ENCODE measurements at regions not wholly inside any gene's neighbourhood (a gene's known extent, or its start where the extent isn't known, plus 50 kb on each side); places are given as distances from the start of the nearest gene placed in this dataset.

DNA sequence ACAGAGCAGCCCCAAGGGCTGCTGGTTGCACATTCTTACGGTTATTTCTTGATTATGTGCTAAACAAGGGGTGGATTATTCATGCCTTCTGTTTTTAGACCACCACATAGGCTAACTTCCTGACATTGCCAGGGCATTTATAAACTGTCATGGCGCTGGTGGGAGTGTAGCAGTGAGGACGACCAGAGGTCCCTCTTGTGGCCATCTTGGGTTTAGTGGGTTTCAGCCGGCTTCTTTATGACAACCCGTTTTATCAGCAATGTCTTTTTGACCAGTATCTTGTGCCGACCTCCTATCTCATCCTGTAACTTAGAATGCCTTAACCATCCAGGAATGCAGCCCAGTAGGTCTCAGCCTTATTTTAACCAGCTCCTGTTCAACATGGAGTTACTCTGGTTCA lies 212.4 kb upstream of the GRID2 start:
- peak overlapping the region; percentile 40 for H3K18ac ChIP-seq (ENCODE audit: low read length)
- H3K27ac ChIP-seq (ENCODE audit: low read depth, low read length) = no peak overlapping the region
- H4K5ac ChIP-seq (ENCODE audit: low read length) = no peak overlapping the region
- DNase-seq = peak; percentile 87
- no peaks in the 10 kb centered on the region for H3K36me3 ChIP-seq (ENCODE audit: control insufficient read depth, insufficient read depth, low read length)
- no peak overlapping the region for H2AK5ac ChIP-seq (ENCODE audit: low read length)
- H3K4me2 ChIP-seq (ENCODE audit: low read length) = no peak overlapping the region
- H3K27me3 ChIP-seq (ENCODE audit: insufficient read depth, low read length, poor library complexity) = no peaks in the 10 kb centered on the region
- no peak overlapping the region for H3K23ac ChIP-seq (ENCODE audit: low read length)
- H2BK15ac ChIP-seq (replicated peaks; ENCODE audit: low read depth) = no peak overlapping the region
- no peak overlapping the region for H2BK5ac ChIP-seq (ENCODE audit: low read length)
- no CpG with 5 or more reads among the region's 6 CpGs for WGBS (ENCODE audit: extremely low coverage, insufficient coverage, low lambda C conversion rate)
- H3K79me2 ChIP-seq (ENCODE audit: control insufficient read depth, insufficient read depth, low read length) = no peaks in the 10 kb centered on the region
- H4K8ac ChIP-seq (ENCODE audit: low read depth, low read length) = no peak overlapping the region
- no peak overlapping the region for H3K4me3 ChIP-seq (ENCODE audit: low read length)
- no peaks in the 10 kb centered on the region for H3K4me1 ChIP-seq (ENCODE audit: control insufficient read depth, low read depth, low read length)
- H2BK120ac ChIP-seq (ENCODE audit: low read depth, low read length) = no peak overlapping the region
- H3K4ac ChIP-seq (ENCODE audit: low read depth, low read length) = no peak overlapping the region
- no peak overlapping the region for H3K9ac ChIP-seq (ENCODE audit: low read length)
- H3K79me1 ChIP-seq (ENCODE audit: low read length) = no peaks in the 10 kb centered on the region
- H3K56ac ChIP-seq (ENCODE audit: low read length) = no peak overlapping the region

DNA sequence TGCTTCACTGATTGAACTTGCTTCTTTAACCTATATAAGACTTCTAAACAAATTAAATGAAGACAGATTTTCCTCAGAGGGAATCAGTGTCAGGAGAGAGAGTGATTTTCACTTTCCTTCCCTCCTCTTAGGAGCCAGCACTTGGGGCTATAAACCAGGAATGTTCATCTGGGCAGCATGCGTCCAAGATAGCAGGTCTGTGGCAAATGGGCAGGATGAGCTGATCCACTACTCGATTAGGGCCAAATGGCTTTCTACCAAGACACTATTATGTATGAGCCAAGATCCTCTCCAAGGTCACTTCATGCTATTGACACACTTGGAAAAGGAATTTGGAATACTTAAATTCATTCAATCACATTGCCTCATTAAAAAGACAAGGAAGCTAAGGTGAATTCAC lies 203.9 kb upstream of the GRID2 start:
- H3K27ac ChIP-seq (ENCODE audit: low read depth, low read length) = no peak overlapping the region
- H3K27me3 ChIP-seq (ENCODE audit: insufficient read depth, low read length, poor library complexity) = no peaks in the 10 kb centered on the region
- H3K4me2 ChIP-seq (ENCODE audit: low read length) = no peak overlapping the region
- no peak overlapping the region for H3K23ac ChIP-seq (ENCODE audit: low read length)
- no peaks in the 10 kb centered on the region for H3K4me1 ChIP-seq (ENCODE audit: control insufficient read depth, low read depth, low read length)
- no peak overlapping the region for H4K5ac ChIP-seq (ENCODE audit: low read length)
- H3K4me3 ChIP-seq (ENCODE audit: low read length) = no peak overlapping the region
- no peaks in the 10 kb centered on the region for H3K79me1 ChIP-seq (ENCODE audit: low read length)
- H3K18ac ChIP-seq (ENCODE audit: low read length) = no peak overlapping the region
- H2BK5ac ChIP-seq (ENCODE audit: low read length) = no peak overlapping the region
- no peaks in the 10 kb centered on the region for H3K79me2 ChIP-seq (ENCODE audit: control insufficient read depth, insufficient read depth, low read length)
- no CpG with 5 or more reads among the region's 2 CpGs for WGBS (ENCODE audit: extremely low coverage, insufficient coverage, low lambda C conversion rate)
- H2AK5ac ChIP-seq (ENCODE audit: low read length) = no peak overlapping the region
- no peak overlapping the region for H2BK120ac ChIP-seq (ENCODE audit: low read depth, low read length)
- H3K36me3 ChIP-seq (ENCODE audit: control insufficient read depth, insufficient read depth, low read length) = no peaks in the 10 kb centered on the region
- no peak overlapping the region for H3K4ac ChIP-seq (ENCODE audit: low read depth, low read length)
- no peak overlapping the region for H2BK15ac ChIP-seq (replicated peaks; ENCODE audit: low read depth)
- H4K8ac ChIP-seq (ENCODE audit: low read depth, low read length) = no peak overlapping the region
- H3K56ac ChIP-seq (ENCODE audit: low read length) = no peak overlapping the region
- DNase-seq = peak; percentile 81
- no peak overlapping the region for H3K9ac ChIP-seq (ENCODE audit: low read length)

DNA sequence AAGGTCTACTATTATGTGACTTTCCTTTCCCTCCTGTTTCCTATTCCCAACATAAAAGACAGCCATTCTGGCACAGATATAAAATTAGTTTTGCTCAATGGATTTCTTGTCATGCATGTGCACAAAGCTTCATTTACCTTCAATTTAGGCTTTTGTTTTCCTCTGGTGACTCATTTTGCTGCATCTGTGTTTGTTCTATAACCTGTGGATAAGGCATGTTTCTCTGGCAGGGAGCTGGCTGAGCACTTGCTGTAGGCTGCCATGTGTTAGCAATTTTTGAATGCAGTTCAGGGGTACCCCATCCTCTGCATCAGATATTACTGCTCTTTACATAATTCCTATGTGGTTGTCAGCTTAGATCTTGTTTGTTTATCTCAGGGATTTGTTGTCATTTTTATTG lies 202.8 kb upstream of the GRID2 start:
- no peaks in the 10 kb centered on the region for H3K79me2 ChIP-seq (ENCODE audit: control insufficient read depth, insufficient read depth, low read length)
- H2BK15ac ChIP-seq (replicated peaks; ENCODE audit: low read depth) = no peak overlapping the region
- no peak overlapping the region for H3K23ac ChIP-seq (ENCODE audit: low read length)
- DNase-seq = no peak
- no peak overlapping the region for H4K8ac ChIP-seq (ENCODE audit: low read depth, low read length)
- no peaks in the 10 kb centered on the region for H3K36me3 ChIP-seq (ENCODE audit: control insufficient read depth, insufficient read depth, low read length)
- no peak overlapping the region for H2BK120ac ChIP-seq (ENCODE audit: low read depth, low read length)
- H3K27me3 ChIP-seq (ENCODE audit: insufficient read depth, low read length, poor library complexity) = no peaks in the 10 kb centered on the region
- no peak overlapping the region for H3K4ac ChIP-seq (ENCODE audit: low read depth, low read length)
- H3K4me2 ChIP-seq (ENCODE audit: low read length) = no peak overlapping the region
- H2AK5ac ChIP-seq (ENCODE audit: low read length) = no peak overlapping the region
- H2BK5ac ChIP-seq (ENCODE audit: low read length) = no peak overlapping the region
- H3K9ac ChIP-seq (ENCODE audit: low read length) = no peak overlapping the region
- no peak overlapping the region for H3K56ac ChIP-seq (ENCODE audit: low read length)
- no peaks in the 10 kb centered on the region for H3K79me1 ChIP-seq (ENCODE audit: low read length)
- no peaks in the 10 kb centered on the region for H3K4me1 ChIP-seq (ENCODE audit: control insufficient read depth, low read depth, low read length)
- no peak overlapping the region for H3K18ac ChIP-seq (ENCODE audit: low read length)
- H4K5ac ChIP-seq (ENCODE audit: low read length) = no peak overlapping the region
- H3K4me3 ChIP-seq (ENCODE audit: low read length) = no peak overlapping the region
- no peak overlapping the region for H3K27ac ChIP-seq (ENCODE audit: low read depth, low read length)

DNA sequence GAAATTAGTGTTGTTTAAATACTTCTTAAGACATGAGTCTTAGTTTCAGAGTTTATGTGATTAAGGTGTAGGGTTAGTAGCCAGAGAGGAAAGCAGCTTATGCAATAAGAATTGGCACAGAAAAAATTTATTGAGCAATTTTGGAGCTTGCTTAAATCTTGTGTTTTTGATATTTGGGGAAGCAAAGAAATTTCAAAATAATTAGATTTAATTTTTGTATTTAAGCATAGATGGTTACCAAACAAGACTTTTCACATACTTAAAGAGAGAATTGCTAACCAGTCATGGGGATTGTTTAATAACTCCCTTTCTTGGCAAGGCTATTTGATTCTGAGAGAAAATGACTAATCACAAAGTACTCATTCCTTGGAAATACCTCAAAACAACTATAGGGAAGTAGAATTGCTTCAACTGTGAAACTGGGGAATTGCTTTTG lies 202.0 kb upstream of the GRID2 start:
- Histone ChIP-seq H4K8ac (ENCODE audit: low read depth, low read length) (no peak overlapping the region), H3K27me3 (ENCODE audit: insufficient read depth, low read length, poor library complexity) (no peaks in the 10 kb centered on the region), H2BK5ac (ENCODE audit: low read length) (no peak overlapping the region), H4K5ac (ENCODE audit: low read length) (no peak overlapping the region), H2AK5ac (ENCODE audit: low read length) (no peak overlapping the region), H3K56ac (ENCODE audit: low read length) (no peak overlapping the region), H3K79me1 (ENCODE audit: low read length) (no peaks in the 10 kb centered on the region), H3K4ac (ENCODE audit: low read depth, low read length) (no peak overlapping the region), H3K18ac (ENCODE audit: low read length) (no peak overlapping the region), H3K4me1 (ENCODE audit: control insufficient read depth, low read depth, low read length) (no peaks in the 10 kb centered on the region), H2BK120ac (ENCODE audit: low read depth, low read length) (no peak overlapping the region), H3K23ac (ENCODE audit: low read length) (no peak overlapping the region), H3K4me2 (ENCODE audit: low read length) (no peak overlapping the region), H3K79me2 (ENCODE audit: control insufficient read depth, insufficient read depth, low read length) (no peaks in the 10 kb centered on the region), H3K9ac (ENCODE audit: low read length) (no peak overlapping the region), H3K27ac (ENCODE audit: low read depth, low read length) (no peak overlapping the region), H3K4me3 (ENCODE audit: low read length) (no peak overlapping the region), H2BK15ac (replicated peaks; ENCODE audit: low read depth) (no peak overlapping the region), H3K36me3 (ENCODE audit: control insufficient read depth, insufficient read depth, low read length) (no peaks in the 10 kb centered on the region)
- DNase-seq = no peak

DNA sequence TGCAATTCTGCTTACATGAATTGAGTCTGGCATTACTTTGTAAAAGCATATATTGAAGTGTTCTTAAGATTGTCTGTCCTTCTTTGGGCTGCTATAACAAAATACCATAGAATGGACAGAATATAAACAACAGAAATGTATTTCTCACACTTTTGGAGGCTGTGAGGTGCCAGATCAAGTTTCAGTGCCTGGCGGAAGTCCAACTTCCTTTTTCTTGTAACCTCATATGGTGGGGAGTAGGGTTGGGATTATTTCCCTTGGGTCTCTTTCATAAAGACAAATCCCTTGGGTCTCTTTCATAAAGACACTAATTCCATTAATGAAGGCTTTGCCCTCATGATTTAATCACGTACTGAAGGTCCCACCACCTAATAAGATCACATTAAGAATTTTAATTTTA lies 199.3 kb upstream of the GRID2 start:
- no CpG with 5 or more reads among the region's 2 CpGs for WGBS (ENCODE audit: extremely low coverage, insufficient coverage, low lambda C conversion rate)
- no peak for DNase-seq

DNA sequence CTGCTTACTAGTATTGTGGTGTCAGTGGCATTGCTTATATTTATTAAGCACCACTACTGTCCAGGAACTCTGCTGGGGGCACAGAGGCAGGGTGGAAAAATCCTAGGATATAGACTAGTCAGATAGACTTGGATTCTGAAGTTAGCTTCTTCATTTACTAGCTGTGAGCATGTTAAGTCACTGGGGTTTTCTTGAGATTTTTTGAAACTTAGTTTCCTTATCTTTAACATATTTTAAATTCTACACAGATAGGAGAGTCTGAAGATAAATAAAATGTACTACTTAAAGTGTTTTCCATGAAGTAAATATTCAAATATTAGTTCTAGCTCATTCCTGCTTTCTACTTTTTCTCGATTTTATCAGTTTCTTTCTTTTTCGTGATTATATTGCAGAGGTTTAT lies 196.9 kb upstream of the GRID2 start:
- H4K5ac ChIP-seq (ENCODE audit: low read length) = no peak overlapping the region
- H3K9ac ChIP-seq (ENCODE audit: low read length) = no peak overlapping the region
- no peaks in the 10 kb centered on the region for H3K36me3 ChIP-seq (ENCODE audit: control insufficient read depth, insufficient read depth, low read length)
- H3K79me1 ChIP-seq (ENCODE audit: low read length) = no peaks in the 10 kb centered on the region
- H3K79me2 ChIP-seq (ENCODE audit: control insufficient read depth, insufficient read depth, low read length) = no peaks in the 10 kb centered on the region
- no peak overlapping the region for H3K4me2 ChIP-seq (ENCODE audit: low read length)
- no peak overlapping the region for H2BK5ac ChIP-seq (ENCODE audit: low read length)
- no CpG with 5 or more reads among the region's 2 CpGs for WGBS (ENCODE audit: extremely low coverage, insufficient coverage, low lambda C conversion rate)
- H3K4me1 ChIP-seq (ENCODE audit: control insufficient read depth, low read depth, low read length) = no peaks in the 10 kb centered on the region
- no peak overlapping the region for H2AK5ac ChIP-seq (ENCODE audit: low read length)
- no peak overlapping the region for H3K23ac ChIP-seq (ENCODE audit: low read length)
- no peak overlapping the region for H2BK120ac ChIP-seq (ENCODE audit: low read depth, low read length)
- H3K27ac ChIP-seq (ENCODE audit: low read depth, low read length) = no peak overlapping the region
- no peak overlapping the region for H3K18ac ChIP-seq (ENCODE audit: low read length)
- H3K4me3 ChIP-seq (ENCODE audit: low read length) = no peak overlapping the region
- H3K27me3 ChIP-seq (ENCODE audit: insufficient read depth, low read length, poor library complexity) = no peaks in the 10 kb centered on the region
- H4K8ac ChIP-seq (ENCODE audit: low read depth, low read length) = no peak overlapping the region
- no peak overlapping the region for H3K56ac ChIP-seq (ENCODE audit: low read length)
- no peak overlapping the region for H3K4ac ChIP-seq (ENCODE audit: low read depth, low read length)
- no peak for DNase-seq
- no peak overlapping the region for H2BK15ac ChIP-seq (replicated peaks; ENCODE audit: low read depth)

More for the DNA sequence above, 199.3 kb upstream of the GRID2 start:
- Histone ChIP-seq H3K4me3 (ENCODE audit: low read length) (no peak overlapping the region), H3K9ac (ENCODE audit: low read length) (no peak overlapping the region), H3K4me2 (ENCODE audit: low read length) (no peak overlapping the region), H3K27ac (ENCODE audit: low read depth, low read length) (no peak overlapping the region), H2BK5ac (ENCODE audit: low read length) (no peak overlapping the region), H3K18ac (ENCODE audit: low read length) (no peak overlapping the region), H2BK15ac (replicated peaks; ENCODE audit: low read depth) (no peak overlapping the region), H3K23ac (ENCODE audit: low read length) (no peak overlapping the region), H3K36me3 (ENCODE audit: control insufficient read depth, insufficient read depth, low read length) (no peaks in the 10 kb centered on the region), H3K56ac (ENCODE audit: low read length) (no peak overlapping the region), H2BK120ac (ENCODE audit: low read depth, low read length) (no peak overlapping the region), H4K8ac (ENCODE audit: low read depth, low read length) (no peak overlapping the region), H3K4ac (ENCODE audit: low read depth, low read length) (no peak overlapping the region), H3K27me3 (ENCODE audit: insufficient read depth, low read length, poor library complexity) (no peaks in the 10 kb centered on the region), H3K4me1 (ENCODE audit: control insufficient read depth, low read depth, low read length) (no peaks in the 10 kb centered on the region), H3K79me2 (ENCODE audit: control insufficient read depth, insufficient read depth, low read length) (no peaks in the 10 kb centered on the region), H4K5ac (ENCODE audit: low read length) (no peak overlapping the region), H3K79me1 (ENCODE audit: low read length) (no peaks in the 10 kb centered on the region), H2AK5ac (ENCODE audit: low read length) (no peak overlapping the region)

Data from mesendoderm (in vitro differentiated cells).